ENCODE measurements at regions not wholly inside any gene's neighbourhood (a gene's known extent, or its start where the extent isn't known, plus 50 kb on each side); places are given as distances from the start of the nearest gene placed in this dataset.

DNA sequence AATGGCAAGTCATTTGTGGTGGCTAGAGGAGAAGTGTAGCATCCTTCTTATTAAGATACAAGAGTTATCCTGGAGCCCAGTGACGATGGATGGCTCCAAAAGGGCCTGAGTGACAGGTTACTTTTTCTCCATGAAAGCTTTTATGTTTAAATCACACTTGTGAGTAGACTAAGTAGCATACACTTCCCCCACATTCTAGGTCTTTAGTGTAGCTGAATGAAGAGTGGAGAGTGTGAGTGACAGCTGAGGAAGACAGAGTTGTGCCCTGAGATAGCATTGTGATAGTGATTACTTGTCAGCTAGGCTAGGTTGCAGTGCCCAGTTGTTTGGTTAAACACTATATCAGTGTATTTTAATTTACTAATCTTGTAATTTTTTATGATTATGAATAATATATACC lies 337.8 kb downstream of the TENT4A start:
- intact Hi-C loops (cut with micrococcal nuclease), result no loop called here
- ATAC-seq, result no peak
- DNase-seq, result no peak

DNA sequence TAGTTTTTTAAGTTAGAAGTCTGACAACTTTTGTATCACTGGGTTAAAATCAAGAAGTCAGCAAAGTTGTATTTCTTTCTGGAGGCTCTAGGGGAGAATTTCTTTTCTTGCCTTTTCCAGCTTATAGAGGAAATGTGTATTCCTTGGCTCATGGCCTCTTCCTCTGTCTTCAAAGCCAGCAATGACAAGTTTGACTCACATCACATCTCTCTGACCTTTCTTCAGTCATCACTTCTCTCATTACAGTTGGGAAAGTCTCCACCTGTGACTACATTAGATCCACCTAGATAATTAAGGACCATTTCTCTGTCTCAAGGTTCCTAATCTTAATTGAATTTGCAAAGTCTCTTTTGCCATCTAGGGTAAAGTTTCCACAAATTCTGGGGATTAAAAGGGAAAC lies 339.9 kb downstream of the TENT4A start:
- intact Hi-C loops (cut with micrococcal nuclease), result no loop called here
- ATAC-seq (no peak), DNase-seq (no peak)

DNA sequence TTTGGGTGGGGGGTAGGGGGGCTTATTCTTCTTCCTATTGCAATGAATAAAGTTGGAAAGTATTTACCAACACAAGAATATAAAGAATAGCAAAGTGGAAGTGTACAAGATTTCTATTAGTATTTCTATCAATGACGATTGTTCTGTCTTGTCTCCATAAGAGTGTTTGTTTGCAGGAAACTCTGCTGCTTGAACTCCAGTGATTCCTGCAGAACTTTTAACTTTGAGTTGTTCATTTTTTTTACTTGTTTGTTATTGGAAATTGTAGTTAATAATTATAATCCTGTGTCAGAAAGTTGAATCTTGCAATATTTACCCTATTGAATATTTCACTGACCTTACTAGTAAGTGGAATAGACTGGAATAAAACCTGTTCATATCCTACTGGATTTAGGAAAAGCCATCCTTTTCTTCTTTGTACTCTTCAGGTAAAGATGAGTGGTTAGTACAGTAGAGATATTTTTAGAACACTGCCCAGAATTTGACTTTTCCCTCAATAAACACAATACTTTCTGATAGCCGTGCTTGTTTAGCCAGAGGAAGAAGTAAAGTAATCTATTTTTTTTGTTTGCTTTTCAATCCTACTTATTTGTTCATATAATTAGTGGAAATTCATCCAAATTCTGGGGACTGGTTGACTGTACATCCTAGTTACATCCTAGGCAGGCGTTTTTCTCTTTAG lies 340.4 kb downstream of the TENT4A start:
- intact Hi-C loops (cut with micrococcal nuclease), result no loop called here
- ATAC-seq, result no peak

DNA sequence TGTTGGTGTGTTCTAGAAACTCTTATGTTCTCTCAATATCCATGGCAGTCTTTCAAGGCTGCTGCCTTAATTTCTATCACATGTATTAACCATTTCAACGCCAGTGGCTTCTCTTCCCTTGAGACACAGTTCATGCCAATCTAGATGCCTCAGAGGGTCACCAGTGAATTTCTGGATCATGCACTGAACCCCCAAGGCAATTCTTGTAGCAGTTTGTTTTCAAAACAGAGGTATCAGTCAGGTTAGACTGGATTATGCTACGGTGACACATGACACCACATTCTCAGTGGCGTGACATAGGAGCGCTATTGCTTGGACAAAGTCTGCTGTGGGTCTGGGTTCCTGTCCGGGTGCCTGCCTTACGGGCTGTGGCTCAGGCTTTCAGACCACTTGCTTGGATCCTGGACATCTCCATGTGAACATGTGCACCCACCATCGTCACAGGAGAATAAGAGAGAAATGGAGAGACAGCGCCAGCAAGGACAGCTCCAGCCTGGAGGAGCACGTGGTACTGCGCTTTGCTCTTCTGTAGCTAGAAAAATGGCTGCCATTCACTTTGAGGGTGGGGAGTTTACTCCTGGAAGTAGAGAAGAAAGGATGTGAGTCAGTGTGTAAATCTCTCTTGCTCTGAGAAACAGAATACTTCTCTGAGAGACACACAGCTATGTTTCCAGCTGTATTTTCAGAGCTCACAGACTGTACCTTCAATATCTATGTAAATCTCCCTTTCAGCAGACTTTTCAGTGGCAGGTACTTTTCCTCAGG lies 329.3 kb upstream of the ADCY2 start:
- intact Hi-C loops (cut with micrococcal nuclease), result no loop called here
- ATAC-seq (no peak), DNase-seq (no peak)

More for the DNA sequence above, 340.4 kb downstream of the TENT4A start:
- no peak for DNase-seq

DNA sequence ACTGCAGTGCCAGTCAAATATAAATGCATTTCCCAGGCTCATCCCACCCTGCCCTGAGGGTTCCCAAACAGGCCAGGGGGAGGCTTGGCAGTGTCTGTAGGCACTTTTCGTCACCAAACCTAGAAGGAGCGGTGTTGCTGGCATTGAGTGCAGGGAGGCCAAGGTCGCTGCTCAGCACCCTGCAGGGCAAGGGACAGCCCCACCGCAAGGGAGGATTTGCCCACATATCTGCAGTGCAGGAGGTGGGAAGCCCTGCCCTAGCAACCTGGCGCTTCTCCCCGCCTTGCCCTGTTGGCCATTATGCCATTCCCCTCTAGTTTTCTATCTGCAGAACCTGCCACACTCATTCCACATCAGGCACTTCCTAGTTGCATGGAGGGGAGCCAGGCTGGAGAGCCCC lies 327.8 kb upstream of the ADCY2 start:
- no peak for ATAC-seq
- DNase-seq, result no peak
- intact Hi-C loops (cut with micrococcal nuclease), result no loop called here

DNA sequence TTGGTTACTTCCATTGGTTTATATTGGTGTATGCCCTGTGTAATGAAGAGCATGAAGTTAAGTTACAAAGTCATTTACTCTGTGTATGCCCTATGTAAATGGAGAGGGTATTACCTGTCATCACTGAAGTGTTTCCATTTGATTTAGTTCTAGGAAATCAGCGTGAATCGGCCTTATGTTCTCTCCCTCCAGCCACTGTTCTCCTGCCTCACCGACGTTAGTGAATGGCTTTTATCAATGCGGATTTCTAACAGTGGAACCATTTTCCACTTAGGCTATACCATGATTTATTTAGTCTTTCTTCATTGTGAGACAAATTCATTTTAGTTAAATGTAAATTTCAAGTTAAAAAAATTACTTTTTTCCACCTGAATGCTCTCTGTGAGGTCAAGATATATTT lies 327.0 kb upstream of the ADCY2 start:
- intact Hi-C loops (cut with micrococcal nuclease), result no loop called here
- ATAC-seq (no peak), DNase-seq (no peak)

DNA sequence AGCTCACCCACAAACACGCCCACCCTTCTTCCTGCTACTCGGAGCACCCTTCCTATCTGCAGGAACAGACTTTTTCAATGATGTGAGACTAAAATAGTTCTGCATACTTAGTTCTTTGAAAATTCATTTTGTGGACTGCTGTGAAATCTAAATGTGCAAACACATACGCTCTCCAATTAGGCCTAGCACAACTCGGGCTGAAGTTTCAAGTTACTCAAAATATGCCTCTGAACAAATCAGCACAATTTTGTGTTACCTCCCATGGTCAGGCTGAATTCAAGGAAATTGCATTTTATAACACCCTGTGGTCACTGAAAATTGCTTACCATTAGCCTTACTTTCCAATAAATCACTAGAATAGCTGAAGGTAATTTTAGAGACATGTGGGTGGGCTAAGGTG lies 323.8 kb upstream of the ADCY2 start:
- DNase-seq (no peak), ATAC-seq (no peak)
- intact Hi-C loops (cut with micrococcal nuclease), result no loop called here

DNA sequence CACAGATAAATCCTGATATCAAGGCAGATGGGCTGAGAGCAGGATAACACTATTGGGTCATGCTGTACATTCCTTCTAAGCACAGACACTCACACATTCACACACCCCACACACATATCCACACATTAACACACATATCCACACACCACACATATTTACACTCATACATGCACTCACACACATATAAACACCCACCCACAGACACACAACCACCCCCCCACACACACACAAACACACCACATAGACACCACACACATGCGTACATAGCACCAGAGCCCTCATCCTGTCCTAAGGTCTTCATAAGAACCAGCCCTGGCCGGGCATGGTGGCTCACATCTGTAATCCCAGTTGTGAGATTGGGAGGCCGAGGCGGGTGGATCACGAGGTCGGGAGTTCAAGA lies 322.3 kb upstream of the ADCY2 start:
- no peak for DNase-seq
- no peak for ATAC-seq
- intact Hi-C loops (cut with micrococcal nuclease), result no loop called here

DNA sequence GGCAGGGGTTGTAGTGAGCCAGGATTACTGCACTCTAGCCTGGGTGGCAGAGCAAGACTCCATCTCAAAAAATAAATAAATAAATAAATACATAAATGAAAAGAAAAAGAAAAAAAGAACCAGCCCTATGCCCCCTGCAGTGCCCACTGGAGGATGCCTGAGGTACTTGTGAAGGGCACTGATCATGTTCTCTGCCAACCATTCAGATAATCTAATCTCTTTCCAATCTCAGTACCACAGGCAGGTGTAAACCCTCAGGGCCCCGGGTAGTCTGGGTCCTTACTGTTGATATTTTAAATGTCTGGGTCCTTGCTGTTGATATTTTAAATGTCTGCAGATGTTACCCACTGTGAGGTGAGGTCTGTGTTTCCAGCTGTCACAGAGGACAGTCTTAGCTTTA lies 321.8 kb upstream of the ADCY2 start:
- intact Hi-C loops (cut with micrococcal nuclease), result no loop called here
- no peak for ATAC-seq

DNA sequence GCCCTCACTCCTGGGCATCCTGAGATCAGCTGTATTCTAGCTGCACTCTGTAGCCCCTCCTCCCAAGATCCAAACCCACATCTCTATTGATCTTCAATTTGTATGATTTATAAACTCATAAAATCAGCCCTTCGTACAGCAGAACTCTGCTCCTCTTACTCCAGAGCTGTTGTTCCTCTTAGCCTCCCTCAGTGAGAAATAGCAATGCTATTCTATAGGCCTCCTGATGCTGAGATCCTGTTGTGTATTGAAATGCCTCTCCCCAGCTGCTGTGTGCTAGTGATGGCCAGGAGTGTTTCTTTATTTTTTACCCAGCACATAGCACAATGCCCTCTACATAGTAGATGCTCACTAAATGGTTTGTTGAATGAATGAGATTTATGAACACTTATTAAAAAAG lies 320.5 kb upstream of the ADCY2 start:
- intact Hi-C loops (cut with micrococcal nuclease), result no loop called here
- ATAC-seq (no peak), DNase-seq (no peak)

More for the DNA sequence above, 321.8 kb upstream of the ADCY2 start:
- DNase-seq, result no peak

DNA sequence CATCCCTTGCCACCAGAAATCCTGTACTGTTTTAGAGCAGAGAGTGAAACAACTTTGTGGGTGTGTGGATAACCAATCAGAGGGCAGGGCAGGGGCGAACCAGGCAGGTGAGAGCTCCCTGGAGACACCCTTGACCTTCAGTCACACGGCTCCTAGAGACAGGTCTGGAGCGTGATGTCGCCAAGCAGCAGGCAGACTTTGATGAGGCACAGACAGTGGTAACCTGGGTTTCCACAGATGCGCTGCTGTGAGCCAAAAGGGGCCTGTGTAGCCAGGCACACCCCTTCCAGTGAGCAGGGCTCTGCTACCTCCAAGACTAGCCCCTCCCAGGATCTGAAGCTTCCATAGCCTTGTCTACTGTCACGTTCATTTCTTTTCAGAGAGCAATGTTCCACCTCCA lies 317.8 kb upstream of the ADCY2 start:
- intact Hi-C loops (cut with micrococcal nuclease), result no loop called here
- DNase-seq, result no peak
- no peak for ATAC-seq

DNA sequence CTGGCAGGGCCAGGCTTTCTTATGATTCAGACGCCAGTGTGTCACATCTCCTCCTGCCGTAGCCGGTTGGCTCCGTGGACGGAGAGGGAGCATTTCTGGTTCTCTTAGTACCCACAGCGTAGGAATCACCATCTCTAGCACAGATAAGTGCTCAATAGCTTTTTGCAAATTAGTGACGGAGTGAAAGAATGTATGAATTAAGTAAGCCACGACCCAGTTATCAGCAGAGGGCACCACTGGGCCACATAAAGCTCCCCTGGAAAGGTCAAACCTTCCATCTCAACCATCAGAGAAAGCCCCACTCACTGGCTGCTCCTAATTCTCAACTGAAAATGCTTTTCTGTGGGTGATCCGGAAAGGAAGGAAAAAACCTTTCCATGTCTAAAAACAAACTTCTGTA lies 317.0 kb upstream of the ADCY2 start:
- ATAC-seq (no peak), DNase-seq (no peak)
- intact Hi-C loops (cut with micrococcal nuclease), result no loop called here

DNA sequence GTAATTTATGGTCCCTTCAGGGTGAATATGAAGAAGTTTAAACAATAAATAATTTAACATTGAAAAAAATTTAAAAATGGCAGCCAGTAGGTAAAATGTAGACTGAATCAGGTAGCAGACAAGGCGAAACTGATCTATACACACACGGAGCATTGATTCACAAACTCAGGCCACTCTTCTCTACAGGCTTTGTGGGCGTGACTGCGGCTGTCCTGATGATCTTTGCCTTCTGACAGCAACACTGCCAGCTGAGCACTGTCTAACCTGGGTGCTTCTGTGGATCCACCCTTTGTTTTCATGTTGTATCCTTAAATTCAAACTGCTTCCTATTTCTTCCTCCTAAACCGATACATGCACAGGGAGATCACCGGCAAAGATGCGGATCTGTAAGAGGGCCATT lies 315.4 kb upstream of the ADCY2 start:
- intact Hi-C loops (cut with micrococcal nuclease), result no loop called here
- DNase-seq (no peak), ATAC-seq (no peak)

DNA sequence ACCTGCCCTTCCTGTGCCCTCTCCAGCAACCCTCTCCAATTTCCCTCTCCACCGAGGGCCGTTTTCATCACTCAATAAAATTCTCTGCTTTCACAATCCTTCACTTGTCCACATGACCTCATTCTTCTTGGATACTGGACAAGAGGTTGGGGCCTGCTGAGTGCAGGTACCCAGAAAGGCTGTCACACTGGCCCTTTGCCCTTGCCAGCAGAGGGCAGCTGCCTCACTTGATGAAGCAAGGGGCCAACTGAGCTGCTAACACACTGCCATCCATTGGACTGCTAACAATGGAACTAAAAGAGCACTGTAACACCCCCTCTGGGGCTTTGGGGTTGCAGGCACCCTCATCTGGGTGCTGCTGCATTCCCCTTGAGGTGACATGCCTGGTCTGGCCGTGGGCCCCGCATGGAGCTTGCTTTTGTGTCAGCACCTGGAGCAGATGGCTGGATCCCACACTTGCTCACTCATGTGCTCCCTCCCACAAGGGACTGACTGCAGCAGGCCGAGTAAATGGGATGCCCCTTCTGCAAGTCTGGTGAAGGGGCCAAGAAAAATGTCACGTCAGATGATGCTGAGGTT lies 308.1 kb upstream of the ADCY2 start:
- no peak for ATAC-seq
- intact Hi-C loops (cut with micrococcal nuclease), result no loop called here
- no peak for DNase-seq

DNA sequence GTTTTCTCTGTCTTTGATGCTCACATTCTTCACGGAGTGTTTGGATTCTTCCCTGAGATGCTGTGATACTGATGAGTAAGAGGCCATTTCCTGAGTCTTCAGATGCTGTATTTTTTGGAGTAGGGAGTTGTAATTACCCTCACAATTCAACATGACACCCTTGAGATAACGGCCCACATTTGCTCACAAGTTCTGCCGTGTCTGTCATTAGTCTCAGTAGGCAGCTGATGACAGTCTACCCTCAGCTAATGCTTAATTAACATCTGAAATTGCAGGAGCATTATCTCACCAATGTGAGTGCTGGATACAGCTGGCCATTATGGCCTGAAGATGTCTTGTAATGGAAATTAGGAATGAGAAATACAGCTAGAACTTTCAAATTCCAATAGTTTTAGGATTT lies 307.1 kb upstream of the ADCY2 start:
- intact Hi-C loops (cut with micrococcal nuclease), result no loop called here
- DNase-seq, result no peak
- no peak for ATAC-seq

DNA sequence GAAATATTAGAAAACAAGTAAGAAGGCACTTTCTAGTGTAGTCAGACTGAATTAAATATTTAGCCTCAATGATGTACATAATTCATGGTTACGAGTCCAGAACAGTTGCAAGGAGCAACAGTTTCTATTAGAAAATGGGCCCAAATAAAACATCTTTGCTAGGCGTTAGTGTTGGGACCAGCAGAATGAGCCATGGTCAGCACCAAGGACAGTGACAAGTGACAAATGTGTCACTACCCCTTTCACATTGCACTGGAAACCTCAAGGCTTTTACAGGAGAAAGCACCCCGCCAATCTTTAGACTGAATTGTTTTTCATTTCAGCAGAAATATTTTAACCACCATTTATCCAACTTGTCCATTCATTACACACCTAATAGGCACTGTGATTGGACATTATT lies 301.3 kb upstream of the ADCY2 start:
- intact Hi-C loops (cut with micrococcal nuclease), result no loop called here
- no peak for DNase-seq
- ATAC-seq, result no peak

DNA sequence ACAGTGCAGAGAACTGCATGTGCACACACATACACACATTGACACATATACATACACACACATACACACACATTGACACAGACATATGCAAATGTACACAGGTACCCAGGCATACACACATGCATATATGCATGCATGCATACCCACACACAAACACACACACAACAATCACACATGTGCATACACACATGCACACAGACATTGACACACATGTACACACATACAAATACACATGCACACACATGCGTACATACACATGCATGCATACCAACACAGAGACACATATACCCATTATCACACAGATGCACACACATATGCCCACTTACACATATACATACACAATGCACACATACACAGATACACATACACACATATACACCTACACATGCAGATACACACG lies 299.6 kb upstream of the ADCY2 start:
- ATAC-seq, result no peak
- DNase-seq, result no peak
- intact Hi-C loops (cut with micrococcal nuclease), result no loop called here

DNA sequence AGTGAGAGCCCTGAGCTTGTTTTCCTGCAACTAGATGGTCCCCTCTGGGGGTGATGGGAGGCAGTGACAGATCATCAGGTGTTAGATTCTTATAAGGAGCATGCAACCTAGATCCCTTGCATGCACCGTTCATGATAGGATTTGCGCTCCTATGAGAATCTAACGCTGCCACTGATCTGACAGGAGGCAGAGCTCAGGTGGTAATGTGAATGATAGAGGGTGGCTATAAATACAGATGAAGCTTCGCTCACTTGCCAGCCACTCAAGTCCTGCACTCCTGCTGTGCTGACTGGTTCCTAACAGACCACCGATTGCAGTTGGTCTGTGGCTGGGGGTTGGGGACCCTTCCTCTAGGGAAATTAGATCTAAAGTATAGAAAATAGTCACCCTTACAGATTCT lies 290.6 kb upstream of the ADCY2 start:
- DNase-seq (no peak), ATAC-seq (no peak)
- intact Hi-C loops (cut with micrococcal nuclease), result no loop called here

DNA sequence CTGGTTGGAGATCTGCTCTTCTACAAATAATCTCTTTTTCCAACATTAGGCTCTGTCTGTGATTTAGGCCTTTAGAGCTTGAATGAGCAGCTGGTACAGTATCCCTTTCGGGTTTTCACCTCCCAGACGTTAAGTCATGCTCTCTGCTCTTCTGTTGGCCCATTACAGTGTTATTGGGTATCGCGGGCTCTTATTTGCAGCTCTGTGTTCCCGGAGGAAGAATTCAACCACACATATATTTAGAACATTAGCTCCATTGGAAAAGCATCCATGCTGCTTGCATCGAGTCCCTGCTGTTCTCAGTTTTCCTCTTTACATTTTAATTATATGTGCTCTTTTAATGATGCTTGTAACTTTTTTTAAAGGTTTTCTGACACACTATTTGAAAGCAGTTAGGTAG lies 278.0 kb upstream of the ADCY2 start:
- DNase-seq (no peak), ATAC-seq (no peak)
- intact Hi-C loops (cut with micrococcal nuclease), result no loop called here

DNA sequence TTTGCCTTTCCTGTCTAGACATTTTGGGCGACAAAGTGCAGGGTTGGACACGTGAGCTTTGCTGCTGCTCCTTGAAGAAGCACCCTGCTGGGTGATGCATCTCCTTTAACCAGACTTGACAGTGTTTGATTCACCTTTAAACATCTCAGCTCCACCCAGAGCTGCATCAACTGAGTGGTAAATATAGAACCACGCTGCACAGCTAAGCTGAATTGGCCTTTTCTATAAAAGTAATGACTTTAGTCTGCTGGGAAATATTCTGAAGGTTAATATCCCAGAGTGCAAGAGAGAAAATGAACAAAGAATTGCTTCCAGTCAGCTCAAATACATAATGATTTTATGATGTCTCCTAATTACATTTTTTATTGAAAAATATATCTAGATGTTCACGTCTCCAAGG lies 264.3 kb upstream of the ADCY2 start:
- ATAC-seq, result no peak
- DNase-seq, result no peak
- intact Hi-C loops (cut with micrococcal nuclease), result no loop called here

DNA sequence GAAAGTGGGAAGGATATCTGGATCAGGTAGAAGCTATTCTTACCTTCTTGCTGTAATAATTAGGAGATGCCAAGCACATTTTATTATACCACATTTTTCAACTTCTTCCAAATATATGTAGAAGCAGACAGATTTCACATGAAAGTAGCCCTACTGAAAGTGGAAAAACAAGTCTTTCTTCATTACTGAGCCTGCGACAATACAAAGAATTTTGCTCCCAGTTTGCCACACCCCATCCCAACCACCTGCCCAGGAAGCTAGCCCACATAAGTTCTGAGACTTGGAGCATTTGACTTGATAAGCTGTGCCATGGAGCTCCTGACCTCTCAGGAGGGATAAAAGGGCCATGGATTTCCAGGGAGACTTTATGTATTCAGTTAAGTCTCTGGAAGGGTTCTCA lies 249.1 kb upstream of the ADCY2 start:
- ATAC-seq (no peak), DNase-seq (no peak)
- intact Hi-C loops (cut with micrococcal nuclease), result no loop called here
